HEK293T (cell line): ENCODE measurements at regions not wholly inside any gene's neighbourhood (a gene's known extent, or its start where the extent isn't known, plus 50 kb on each side); places are given as distances from the start of the nearest gene placed in this dataset.

Experiments used
- CTCF ChIA-PET: fragments of 350-600 bp; formaldehyde crosslinking; extraction: SDS; loops from one replicate; lab custom pipeline; 2021; ENCODE audit warnings: antibody characterized with exemption, inconsistent platforms; lab: Yijun Ruan, JAX
- POLR2A ChIA-PET: fragments of 350-600 bp; formaldehyde crosslinking; extraction: SDS; loops from one replicate; lab custom pipeline; 2020; ENCODE audit warnings: antibody characterized with exemption, inconsistent platforms; lab: Yijun Ruan, JAX
- DNase-seq: peaks from one replicate; pipeline ENCODE4 v3.0.0; 2012; ENCODE audit warnings: mixed read lengths; ENCODE audit errors: extremely low spot score
- ARNT ChIP-seq: fragments of 450-650 bp; IDR thresholded peaks from 2 replicates; pipeline ENCODE4 v1.6.1; 2017; ENCODE audit warnings: mild to moderate bottlenecking
- BHLHE40 ChIP-seq: fragments of 450-650 bp; IDR thresholded peaks from 2 replicates; pipeline ENCODE4 v1.6.1; 2016; ENCODE audit warnings: mild to moderate bottlenecking, moderate library complexity, borderline replicate concordance
- CTBP1 ChIP-seq: fragments of 450-650 bp; IDR thresholded peaks from 2 replicates; pipeline ENCODE4 v1.6.1; 2016; ENCODE audit warnings: borderline replicate concordance
- ELF4 ChIP-seq: fragments of 450-650 bp; IDR thresholded peaks from 2 replicates; pipeline ENCODE4 v1.6.1; 2017; ENCODE audit warnings: antibody characterized with exemption
- FOXA1 ChIP-seq: fragments of 450-650 bp; IDR thresholded peaks from 2 replicates; pipeline ENCODE4 v1.6.1; 2016; ENCODE audit warnings: mild to moderate bottlenecking
- FOXK2 ChIP-seq: fragments of 450-650 bp; IDR thresholded peaks from 2 replicates; pipeline ENCODE4 v1.6.1; 2016; ENCODE audit warnings: mild to moderate bottlenecking
- FOXM1 ChIP-seq: fragments of 450-650 bp; IDR thresholded peaks from 2 replicates; pipeline ENCODE4 v1.6.1; 2017; ENCODE audit warnings: mild to moderate bottlenecking, borderline replicate concordance
- HDGF ChIP-seq: fragments of 450-650 bp; IDR thresholded peaks from 2 replicates; pipeline ENCODE4 v1.6.1; 2017; ENCODE audit warnings: antibody characterized with exemption, borderline replicate concordance
- L3MBTL2 ChIP-seq: fragments of 450-650 bp; conservative IDR thresholded peaks from 2 replicates; pipeline ENCODE4 v1.6.1; 2016; ENCODE audit warnings: mild to moderate bottlenecking
- LEF1 ChIP-seq: fragments of 450-650 bp; IDR thresholded peaks from 2 replicates; pipeline ENCODE4 v1.6.1; 2017; ENCODE audit warnings: mild to moderate bottlenecking, borderline replicate concordance
- NFRKB ChIP-seq: fragments of 450-650 bp; IDR thresholded peaks from 2 replicates; pipeline ENCODE4 v1.6.1; 2016; ENCODE audit warnings: mild to moderate bottlenecking, moderate library complexity
- SP1 ChIP-seq: fragments of 450-650 bp; IDR thresholded peaks from 2 replicates; pipeline ENCODE4 v1.6.1; 2017
- SUZ12 ChIP-seq: fragments of 450-650 bp; IDR thresholded peaks from 2 replicates; pipeline ENCODE4 v1.6.1; 2016; ENCODE audit warnings: mild to moderate bottlenecking
- TARDBP ChIP-seq: fragments of 450-650 bp; IDR thresholded peaks from 2 replicates; pipeline ENCODE4 v1.6.1; 2016
- ZNF384 ChIP-seq: fragments of 450-650 bp; IDR thresholded peaks from 2 replicates; pipeline ENCODE4 v1.6.1; 2016
- TF ChIP-seq, protein P1 (sequence below): fragments of 450-650 bp; IDR thresholded peaks from 2 replicates; pipeline ENCODE4 v1.6.1; 2016

DNA sequence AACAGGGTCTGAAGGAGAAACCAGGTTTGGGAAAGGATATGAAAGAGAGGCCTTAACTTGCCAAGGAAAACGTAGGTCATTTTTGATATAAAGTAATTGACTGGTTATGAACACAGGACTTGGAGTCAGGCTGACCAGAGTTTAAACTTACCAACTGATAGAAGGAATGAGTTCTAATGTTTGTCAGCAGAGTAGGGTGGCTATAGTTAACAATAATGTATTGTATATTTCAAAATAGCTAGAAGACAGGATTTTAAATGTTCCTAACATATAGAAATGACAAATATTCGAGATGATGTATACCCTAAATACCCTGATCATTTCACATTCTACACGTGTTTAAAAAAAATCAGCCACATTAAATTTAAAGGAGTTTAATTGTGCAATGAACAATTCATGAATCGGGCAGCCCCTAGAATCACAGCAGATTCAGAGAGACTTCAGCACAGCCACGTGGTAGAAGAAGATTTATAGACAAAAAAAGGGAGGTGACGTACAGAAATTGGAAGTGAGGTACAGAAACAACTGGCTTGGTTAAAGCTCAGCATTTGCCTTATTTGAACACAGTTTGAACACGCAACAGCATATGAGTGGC, 52.5 kb upstream of the PLEKHG7 start:
- CTCF ChIA-PET: interaction anchor here (1.2 to 3.4 kb wide), 3 partner anchors 10 to 1268 kb away, joined by 3 to 12 read pairs (median 4); no protein-coding TSS in a partner anchor
- DNase-seq: no peak
- POLR2A ChIA-PET: no interaction called here
- TF ChIP-seq LEF1 (no peak), NFRKB (no peak), CTBP1 (no peak), L3MBTL2 (no peak), HDGF (no peak), FOXK2 (no peak), FOXM1 (no peak), SP1 (no peak)
- TF ChIP-seq, protein P1, sequence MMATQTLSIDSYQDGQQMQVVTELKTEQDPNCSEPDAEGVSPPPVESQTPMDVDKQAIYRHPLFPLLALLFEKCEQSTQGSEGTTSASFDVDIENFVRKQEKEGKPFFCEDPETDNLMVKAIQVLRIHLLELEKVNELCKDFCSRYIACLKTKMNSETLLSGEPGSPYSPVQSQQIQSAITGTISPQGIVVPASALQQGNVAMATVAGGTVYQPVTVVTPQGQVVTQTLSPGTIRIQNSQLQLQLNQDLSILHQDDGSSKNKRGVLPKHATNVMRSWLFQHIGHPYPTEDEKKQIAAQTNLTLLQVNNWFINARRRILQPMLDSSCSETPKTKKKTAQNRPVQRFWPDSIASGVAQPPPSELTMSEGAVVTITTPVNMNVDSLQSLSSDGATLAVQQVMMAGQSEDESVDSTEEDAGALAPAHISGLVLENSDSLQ: no peak

DNA sequence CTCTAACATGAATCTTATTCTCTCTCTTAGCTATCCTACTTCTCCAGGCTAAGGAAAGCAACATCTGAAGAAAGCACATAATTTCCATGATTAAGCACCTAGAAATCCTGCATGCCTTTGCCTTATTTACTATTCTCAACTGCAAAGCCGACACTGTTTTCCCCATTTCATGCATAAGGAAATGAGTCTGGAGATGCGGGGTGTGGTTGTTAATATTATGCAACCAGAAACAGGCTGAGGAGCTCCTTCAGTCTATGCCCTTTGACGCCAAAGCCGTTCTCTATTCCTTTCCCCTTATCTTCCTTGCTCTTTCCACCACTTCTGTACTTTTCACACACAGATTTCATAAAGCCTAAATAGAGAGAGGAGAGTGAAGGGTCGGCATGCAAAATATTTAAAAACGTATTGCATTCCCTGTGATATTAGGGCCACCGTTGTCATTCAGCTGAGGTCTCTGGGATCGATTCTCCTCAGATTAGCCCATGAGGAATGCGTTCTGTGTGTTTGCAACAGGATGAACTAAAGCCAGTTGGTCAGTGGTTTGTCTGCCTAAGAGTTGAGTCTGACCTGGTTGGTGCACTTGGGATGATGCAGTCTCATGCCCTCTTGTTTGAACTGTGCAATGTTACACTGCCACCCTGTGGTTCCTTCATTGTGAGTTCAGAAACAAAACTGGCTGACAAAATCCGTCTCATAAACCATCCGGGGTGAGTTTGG, 53.1 kb upstream of the PLEKHG7 start:
- CTCF ChIA-PET: interaction anchor here (1.2 to 3.4 kb wide), 3 partner anchors 9 to 1268 kb away, joined by 3 to 12 read pairs (median 4); no protein-coding TSS in a partner anchor
- peak; percentile 71 for DNase-seq
- POLR2A ChIA-PET: interaction anchor here (1.1 kb wide), 1 partner anchor 504 kb away, joined by 5 read pairs; the partner anchor contains the start of gene BTG1
- TF ChIP-seq FOXM1 (no peak), FOXK2 (no peak), CTBP1 (no peak), ARNT (no peak), FOXA1 (no peak), BHLHE40 (no peak), SUZ12 (no peak), L3MBTL2 (no peak), ELF4 (no peak), TARDBP (no peak), NFRKB (no peak)

DNA sequence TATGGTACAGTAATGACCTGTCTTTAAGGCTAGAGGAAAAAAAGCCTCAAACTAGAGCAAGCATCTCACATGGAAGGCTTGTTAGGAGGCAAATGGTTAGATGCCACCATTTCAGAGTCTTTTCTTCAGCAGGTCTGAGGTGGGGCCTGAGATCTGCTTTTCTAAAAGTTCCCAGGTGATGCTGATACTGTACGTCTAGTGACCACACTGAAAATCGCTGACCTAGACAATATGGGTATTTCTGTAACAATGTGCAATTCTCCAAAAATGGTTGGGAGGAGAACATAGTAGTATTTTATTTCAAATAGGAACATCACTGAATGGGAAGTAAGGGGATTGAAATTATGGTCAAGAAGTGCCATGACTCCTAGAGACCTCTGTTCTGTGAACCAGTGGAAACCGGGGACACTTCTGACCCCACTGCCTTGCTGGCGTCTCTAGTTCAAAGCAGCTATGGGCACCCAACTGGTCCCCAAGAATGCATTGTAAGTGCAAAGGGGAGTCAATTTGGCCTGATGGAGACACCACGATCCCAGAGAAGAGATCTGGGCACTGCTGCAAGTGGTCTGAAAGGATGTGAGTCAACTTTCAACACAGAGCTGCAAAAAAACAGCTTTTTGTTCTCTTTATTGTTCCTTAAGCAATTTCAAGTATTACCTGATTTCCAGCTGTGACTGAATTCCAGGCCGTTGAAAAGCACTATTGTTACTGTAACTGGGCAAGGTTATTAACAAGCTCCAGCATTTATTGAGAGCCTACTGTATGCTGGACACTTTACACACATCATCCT, 54.4 kb upstream of the PLEKHG7 start:
- TF ChIP-seq SP1 (no peak), LEF1 (no peak), SUZ12 (no peak), L3MBTL2 (no peak), FOXM1 (no peak), ARNT (no peak), ZNF384 (no peak), HDGF (no peak), BHLHE40 (no peak), NFRKB (no peak), CTBP1 (no peak), TARDBP (no peak)
- TF ChIP-seq, protein P1: no peak
- DNase-seq: no peak
- ChIA-PET POLR2A (interaction anchor here (0.8 to 1.1 kb wide), 2 partner anchors 503 to 1072 kb away, joined by 3 to 5 read pairs; partner anchors contain the start of gene BTG1), CTCF (interaction anchor here (0.7 to 3.4 kb wide), 2 partner anchors 1262 to 1267 kb away, joined by 3 to 12 read pairs; no protein-coding TSS in a partner anchor)

DNA sequence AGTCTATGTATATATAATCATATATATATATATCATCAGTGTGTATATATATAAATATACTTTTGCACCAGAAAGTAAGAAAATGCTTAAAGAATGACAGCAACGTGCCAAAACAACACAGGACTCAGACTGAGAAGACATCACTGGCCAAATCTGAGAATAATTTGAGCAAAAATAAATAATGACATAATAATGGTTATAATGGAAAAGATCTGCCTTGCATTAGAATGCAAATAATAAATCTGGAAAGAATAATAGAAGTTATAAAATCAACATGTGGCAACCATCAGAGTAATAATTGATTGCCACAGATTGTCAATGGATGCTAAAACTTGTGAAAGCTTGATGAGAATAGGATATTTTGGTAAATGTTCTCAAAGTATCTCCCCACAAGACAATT, 61.5 kb upstream of the PLEKHG7 start:
- ChIA-PET CTCF (no interaction called here), POLR2A (no interaction called here)

DNA sequence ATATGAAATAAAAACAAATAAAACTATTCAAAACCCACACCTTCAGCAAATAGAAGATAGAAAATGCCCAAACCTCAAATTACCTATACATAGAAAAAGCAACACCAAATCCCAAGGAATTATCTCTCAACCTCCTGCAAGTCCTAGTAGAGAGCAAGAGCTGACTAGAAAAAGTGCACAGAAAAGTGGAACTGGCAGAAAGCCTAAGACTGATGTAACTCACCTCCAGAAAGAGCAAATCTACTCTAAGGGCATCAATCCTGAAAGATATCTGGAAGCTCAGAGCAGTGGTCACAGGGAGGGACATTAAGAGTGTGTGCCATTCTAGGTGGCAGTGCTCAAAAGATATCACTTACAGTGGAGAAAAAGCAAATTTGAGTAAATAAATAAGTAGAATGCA, 62.1 kb upstream of the PLEKHG7 start:
- ChIA-PET POLR2A (no interaction called here), CTCF (interaction anchor here (0.8 kb wide), 1 partner anchor 9 kb away, joined by 3 read pairs; no protein-coding TSS in a partner anchor)
- TF ChIP-seq FOXM1 (no peak), ZNF384 (no peak), BHLHE40 (no peak), HDGF (no peak)
- no peak for DNase-seq

More for the DNA sequence above, 61.5 kb upstream of the PLEKHG7 start:
- no peak for DNase-seq
- no peak for TF ChIP-seq BHLHE40
- TF ChIP-seq L3MBTL2: no peak
- TF ChIP-seq SUZ12: no peak
- TF ChIP-seq FOXA1: no peak
- no peak for TF ChIP-seq LEF1
- TF ChIP-seq, protein P1: no peak
- no peak for TF ChIP-seq HDGF
- no peak for TF ChIP-seq FOXM1
- TF ChIP-seq ZNF384: no peak
- no peak for TF ChIP-seq TARDBP
- no peak for TF ChIP-seq CTBP1
- no peak for TF ChIP-seq SP1

DNA sequence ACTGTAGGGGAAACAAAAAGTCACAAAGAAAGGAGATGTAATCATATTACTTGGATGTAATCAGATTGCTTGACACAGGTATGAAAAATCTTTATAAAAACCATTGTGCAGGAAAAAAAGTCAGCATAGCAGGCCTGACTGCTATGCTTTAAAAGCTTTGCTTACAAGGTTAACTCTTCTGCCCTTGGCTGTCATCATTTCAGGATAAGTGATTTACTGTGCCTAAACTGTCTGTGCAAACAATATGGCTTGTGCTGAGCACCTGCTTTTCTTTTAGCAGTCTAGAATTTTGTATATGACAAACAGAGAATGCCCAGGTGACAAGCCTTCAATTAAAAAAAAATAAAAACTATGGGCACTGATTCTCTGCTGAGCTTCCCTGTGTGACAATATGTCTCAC, 63.8 kb upstream of the PLEKHG7 start:
- TF ChIP-seq HDGF (no peak), LEF1 (no peak), NFRKB (no peak), BHLHE40 (no peak), ZNF384 (no peak), FOXK2 (no peak), ARNT (no peak), L3MBTL2 (no peak), FOXA1 (no peak), SP1 (no peak), TARDBP (no peak), ELF4 (no peak), SUZ12 (no peak)
- TF ChIP-seq, protein P1: no peak
- ChIA-PET CTCF (interaction anchor here (0.6 kb wide), 1 partner anchor 1257 kb away, joined by 4 read pairs; no protein-coding TSS in a partner anchor), POLR2A (no interaction called here)
- DNase-seq: no peak
